Neural cell (in vitro differentiated cells): ENCODE measurements at regions not wholly inside any gene's neighbourhood (a gene's known extent, or its start where the extent isn't known, plus 50 kb on each side); places are given as distances from the start of the nearest gene placed in this dataset.

Experiments
- H2AFZ ChIP-seq: fragments of 200-600, 300-800 bp; sonication (generic), shearing (Covaris generic); 2 replicates; pipeline ENCODE4 v1.6.0; 2014; ENCODE audit warnings: low read depth, mild to moderate bottlenecking, antibody characterized with exemption, low read length, moderate library complexity
- H3F3A ChIP-seq: fragments of 200-600 bp; shearing (Covaris generic); 2 replicates; pipeline ENCODE4 v1.6.1; 2016; ENCODE audit warnings: mild to moderate bottlenecking, moderate library complexity, mixed read lengths, antibody characterized with exemption, low read length; ENCODE audit not compliant: insufficient read depth, poor library complexity, severe bottlenecking
- H3K27ac ChIP-seq: fragments of 200-600, 300-800 bp; sonication (generic), shearing (Covaris generic); 2 replicates; pipeline ENCODE4 v1.5.1; 2014; ENCODE audit warnings: mild to moderate bottlenecking, low read length, moderate library complexity
- H3K27me3 ChIP-seq: fragments of 300-800, 200-600 bp; sonication (generic), shearing (Covaris generic); 2 replicates; pipeline ENCODE4 v1.6.0; 2014; ENCODE audit warnings: mild to moderate bottlenecking, low read depth, low read length, moderate library complexity; ENCODE audit not compliant: insufficient read depth
- H3K36me3 ChIP-seq: fragments of 300-800, 200-600 bp; sonication (generic), shearing (Covaris generic); 2 replicates; pipeline ENCODE4 v1.5.1; 2014; ENCODE audit warnings: mild to moderate bottlenecking, antibody characterized with exemption, low read length, moderate library complexity; ENCODE audit not compliant: insufficient read depth
- H3K4me2 ChIP-seq: fragments of 300-800, 200-600 bp; sonication (generic), shearing (Covaris generic); 2 replicates; pipeline ENCODE4 v1.6.0; 2014; ENCODE audit warnings: mild to moderate bottlenecking, low read length
- H3K4me3 ChIP-seq: fragments of 300-800, 200-600 bp; sonication (generic), shearing (Covaris generic); 2 replicates; pipeline ENCODE4 v1.5.1; 2014; ENCODE audit warnings: mild to moderate bottlenecking, low read length, moderate library complexity
- H3K79me2 ChIP-seq: fragments of 200-600 bp; shearing (Covaris generic); replicated peaks from 2 replicates; pipeline ENCODE4 v1.6.0; 2014; ENCODE audit warnings: mild to moderate bottlenecking, low read length, moderate library complexity; ENCODE audit not compliant: insufficient read depth
- H3K9ac ChIP-seq: fragments of 300-800, 200-600 bp; sonication (generic), shearing (Covaris generic); 2 replicates; pipeline ENCODE4 v1.6.1; 2016; ENCODE audit warnings: mild to moderate bottlenecking, low read length, mixed read lengths
- H3K9me2 ChIP-seq: fragments of 200-600 bp; shearing (Covaris generic); 2 replicates; pipeline ENCODE4 v1.6.1; 2016; ENCODE audit warnings: mild to moderate bottlenecking, low read length, mixed read lengths; ENCODE audit not compliant: insufficient read depth
- H3K9me3 ChIP-seq: fragments of 200-600, 300-800 bp; sonication (generic), shearing (Covaris generic); 2 replicates; pipeline ENCODE4 v1.6.1; 2016; ENCODE audit warnings: mild to moderate bottlenecking, mixed run types, low read length, moderate library complexity, mixed read lengths
- H4K20me1 ChIP-seq: fragments of 200-600 bp; shearing (Covaris generic); 2 replicates; pipeline ENCODE4 v1.6.1; 2016; ENCODE audit warnings: mild to moderate bottlenecking, mixed run types; ENCODE audit not compliant: insufficient read depth
- CTCF ChIP-seq: fragments of 450-650 bp; IDR thresholded peaks from 2 replicates; pipeline ENCODE4 v1.5.1; 2014; ENCODE audit warnings: antibody characterized with exemption, mild to moderate bottlenecking, moderate library complexity; ENCODE audit not compliant: poor library complexity, severe bottlenecking
- EP300 ChIP-seq: fragments of 450-650 bp; conservative IDR thresholded peaks from 2 replicates; pipeline ENCODE4 v1.6.1; 2014; ENCODE audit warnings: antibody characterized with exemption, mild to moderate bottlenecking, moderate library complexity; ENCODE audit not compliant: poor library complexity, severe bottlenecking
- EZH2 ChIP-seq: fragments of 200-600, 300-800 bp; shearing (Covaris generic), sonication (generic); IDR thresholded peaks from 2 replicates; pipeline ENCODE4 v1.6.1; 2014; ENCODE audit warnings: antibody characterized with exemption, low read length, borderline replicate concordance, mild to moderate bottlenecking; ENCODE audit not compliant: insufficient read depth, poor library complexity, severe bottlenecking
- MXI1 ChIP-seq: fragments of 450-650 bp; conservative IDR thresholded peaks from 2 replicates; pipeline ENCODE4 v1.6.1; 2014; ENCODE audit warnings: antibody characterized with exemption, mild to moderate bottlenecking; ENCODE audit not compliant: poor library complexity, severe bottlenecking
- POLR2AphosphoS5 ChIP-seq: IDR thresholded peaks from 2 replicates; pipeline ENCODE4 v1.6.1; 2012
- RAD21 ChIP-seq: fragments of 450-650 bp; conservative IDR thresholded peaks from 2 replicates; pipeline ENCODE4 v1.6.1; 2014; ENCODE audit warnings: antibody characterized with exemption, mild to moderate bottlenecking, moderate library complexity
- REST ChIP-seq: IDR thresholded peaks from 2 replicates; pipeline ENCODE4 v1.6.1; 2012; ENCODE audit warnings: borderline replicate concordance
- SMC3 ChIP-seq: fragments of 450-650 bp; conservative IDR thresholded peaks from 2 replicates; pipeline ENCODE4 v1.6.1; 2014; ENCODE audit warnings: antibody characterized with exemption, mild to moderate bottlenecking, moderate library complexity; ENCODE audit not compliant: poor library complexity
- TAF1 ChIP-seq: IDR thresholded peaks from 2 replicates; pipeline ENCODE4 v1.6.1; 2012; ENCODE audit warnings: low read depth

DNA sequence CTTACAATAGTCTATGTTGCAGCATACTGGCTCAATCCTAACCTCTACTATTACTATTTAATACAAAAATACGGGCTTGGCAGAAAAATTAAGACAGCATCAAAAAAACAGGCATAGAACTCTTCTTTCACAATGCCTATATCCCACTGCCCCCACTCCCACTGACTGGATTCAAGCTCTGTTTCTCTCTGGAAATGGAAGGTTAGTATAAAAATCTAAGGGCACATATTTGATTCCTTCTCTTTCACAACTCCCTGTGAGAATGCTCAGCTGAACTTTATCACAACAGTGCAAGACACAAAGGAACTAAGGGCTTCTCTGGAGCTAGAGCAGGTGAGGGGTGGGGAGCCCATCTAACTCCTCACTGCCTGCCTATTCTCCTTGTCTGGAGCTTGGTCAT is 258.4 kb upstream of the FAM83B start (continued):
- no peak for TF ChIP-seq REST

- no peak for TF ChIP-seq REST
- TF ChIP-seq EZH2, result no peak
- no peak for TF ChIP-seq RAD21
- no peak for TF ChIP-seq POLR2AphosphoS5
- no peak for TF ChIP-seq SMC3
- TF ChIP-seq MXI1, result no peak
- TF ChIP-seq TAF1, result no peak
- TF ChIP-seq CTCF, result no peak
- TF ChIP-seq EP300, result no peak
- no peak overlapping the region for H3K4me2 ChIP-seq
- no peaks in the 10 kb centered on the region for H3K9me2 ChIP-seq
- no peak overlapping the region for H3K4me3 ChIP-seq
- no peaks in the 10 kb centered on the region for H3K36me3 ChIP-seq
- H3K27ac ChIP-seq, result no peak overlapping the region
- no peaks in the 10 kb centered on the region for H3K79me2 ChIP-seq
- H3K27me3 ChIP-seq, result no peaks in the 10 kb centered on the region
- H2AFZ ChIP-seq, result no peak overlapping the region
- H3K9me3 ChIP-seq, result no peaks in the 10 kb centered on the region
- H3K9ac ChIP-seq, result no peak overlapping the region
- H4K20me1 ChIP-seq, result no peaks in the 10 kb centered on the region
- no peaks in the 10 kb centered on the region for H3F3A ChIP-seq
These were observed 250.7 kb upstream of the FAM83B start for GRCh38 chr6:54595844-54596243.
